ENCODE measurements at regions not wholly inside any gene's neighbourhood (a gene's known extent, or its start where the extent isn't known, plus 50 kb on each side); places are given as distances from the start of the nearest gene placed in this dataset.
"Not testable (repeated sequence)": the region's sequence is repeated elsewhere in the genome, so short reads cannot be mapped to it uniquely, and the experiment has no call there.

DNA sequence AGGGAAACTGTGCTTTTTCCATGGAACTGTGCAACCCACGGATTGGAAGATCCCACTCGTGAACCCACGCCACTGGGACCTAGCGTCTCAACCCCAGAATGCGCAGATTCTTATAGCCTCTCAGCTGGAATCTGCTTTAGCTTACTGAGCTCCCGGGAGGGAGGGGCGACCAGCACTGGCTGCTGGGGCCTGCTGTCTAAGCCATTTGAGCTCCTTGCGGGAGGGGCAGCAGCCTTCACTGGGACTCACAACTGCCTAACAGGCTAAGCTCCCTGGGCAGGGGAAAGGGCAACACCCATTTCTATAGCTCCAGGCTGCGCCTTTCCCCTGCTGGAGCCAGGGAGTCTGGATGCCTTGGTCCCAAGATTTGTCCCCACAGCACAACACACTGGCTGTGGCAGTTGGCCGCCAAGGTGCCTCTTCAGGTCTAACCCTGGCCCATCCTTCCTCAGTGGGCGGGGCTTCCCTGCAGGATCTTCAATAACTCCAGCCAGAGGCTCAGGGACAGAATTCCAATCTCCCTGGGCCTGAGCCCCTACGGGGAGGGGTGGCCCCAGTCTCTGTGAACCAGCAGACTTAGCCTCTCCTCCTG lies 451.7 kb upstream of the PITX2 start:
- WGBS, result 77% methylated on average over 8 of the region's 12 CpGs
- Histone ChIP-seq H3K27me3 (no peaks in the 10 kb centered on the region), H3K4me1 (no peaks in the 10 kb centered on the region), H3K9me3 (peaks cover 21% of the 10 kb centered on the region), H3K27ac (no peak overlapping the region), H3K4me3 (no peak overlapping the region), H3K36me3 (no peaks in the 10 kb centered on the region)
- TF ChIP-seq CTCF (IDR thresholded peaks at IDR 0.05) (no peak), POLR2AphosphoS5 (IDR thresholded peaks at IDR 0.05) (no peak), EP300 (IDR thresholded peaks at IDR 0.05) (no peak), POLR2A (IDR thresholded peaks at IDR 0.05) (no peak)
- no peak for DNase-seq (ENCODE audit: low spot score in 2 of 2)

GRCh38 chr4:111076299-111076698 lies 453.4 kb upstream of the PITX2 start:
- peaks cover 26% of the 10 kb centered on the region for H3K9me3 ChIP-seq
- WGBS, result 73% methylated on average over 1 of the region's 1 CpG
- H3K36me3 ChIP-seq; H3K4me3 ChIP-seq; H3K4me1 ChIP-seq; H3K27me3 ChIP-seq; DNase-seq (ENCODE audit: low spot score in 2 of 2); H3K27ac ChIP-seq: not testable (repeated sequence)

GRCh38 chr4:111108153-111108552 lies 485.3 kb upstream of the PITX2 start:
- no peak for DNase-seq (ENCODE audit: low spot score in 2 of 2)
- no peaks in the 10 kb centered on the region for H3K36me3 ChIP-seq
- TF ChIP-seq EP300 (IDR thresholded peaks at IDR 0.05) (no peak), POLR2A (IDR thresholded peaks at IDR 0.05) (no peak), CTCF (IDR thresholded peaks at IDR 0.05) (no peak), POLR2AphosphoS5 (IDR thresholded peaks at IDR 0.05) (no peak)
- no peaks in the 10 kb centered on the region for H3K27me3 ChIP-seq
- no peaks in the 10 kb centered on the region for H3K4me1 ChIP-seq
- WGBS, result 70% methylated on average over 1 of the region's 1 CpG
- H3K27ac ChIP-seq, result no peak overlapping the region
- H3K4me3 ChIP-seq, result no peak overlapping the region
- no peaks in the 10 kb centered on the region for H3K9me3 ChIP-seq

- Histone ChIP-seq H3K27ac (no peak overlapping the region), H3K9me3 (no peaks in the 10 kb centered on the region), H3K36me3 (no peaks in the 10 kb centered on the region), H3K4me1 (no peaks in the 10 kb centered on the region), H3K4me3 (no peak overlapping the region), H3K27me3 (no peaks in the 10 kb centered on the region)
- no peak for DNase-seq (ENCODE audit: low spot score in 2 of 2)
- TF ChIP-seq POLR2AphosphoS5 (IDR thresholded peaks at IDR 0.05), result no peak
- no peak for TF ChIP-seq CTCF (IDR thresholded peaks at IDR 0.05)
- TF ChIP-seq EP300 (IDR thresholded peaks at IDR 0.05), result no peak
- TF ChIP-seq POLR2A (IDR thresholded peaks at IDR 0.05), result no peak
- 84% methylated on average over 3 of the region's 3 CpGs for WGBS
These were observed 490.7 kb upstream of the PITX2 start for GRCh38 chr4:111113591-111113990.

- no peaks in the 10 kb centered on the region for H3K27me3 ChIP-seq
- no peaks in the 10 kb centered on the region for H3K4me1 ChIP-seq
- H3K27ac ChIP-seq, result no peak overlapping the region
- H3K36me3 ChIP-seq, result no peaks in the 10 kb centered on the region
- DNase-seq (ENCODE audit: low spot score in 2 of 2), result no peak
- WGBS, result 69% methylated on average over 4 of the region's 4 CpGs
- no peak for TF ChIP-seq CTCF (IDR thresholded peaks at IDR 0.05)
- H3K4me3 ChIP-seq, result no peak overlapping the region
- no peaks in the 10 kb centered on the region for H3K9me3 ChIP-seq
These were observed 493.0 kb upstream of the PITX2 start for GRCh38 chr4:111115881-111116280.

GRCh38 chr4:111120191-111120590 lies 497.3 kb upstream of the PITX2 start:
- TF ChIP-seq POLR2A (IDR thresholded peaks at IDR 0.05), result no peak
- no peak for TF ChIP-seq POLR2AphosphoS5 (IDR thresholded peaks at IDR 0.05)
- TF ChIP-seq CTCF (IDR thresholded peaks at IDR 0.05), result no peak
- TF ChIP-seq EP300 (IDR thresholded peaks at IDR 0.05), result no peak
- Histone ChIP-seq H3K36me3 (no peaks in the 10 kb centered on the region), H3K9me3 (no peaks in the 10 kb centered on the region), H3K27ac (no peak overlapping the region), H3K4me1 (no peaks in the 10 kb centered on the region), H3K4me3 (no peak overlapping the region), H3K27me3 (no peaks in the 10 kb centered on the region)
- DNase-seq (ENCODE audit: low spot score in 2 of 2), result no peak

Data from suprapubic skin (tissue), 4 donors.